Trophoblast cell (in vitro differentiated cells and primary cell): ENCODE measurements at regions not wholly inside any gene's neighbourhood (a gene's known extent, or its start where the extent isn't known, plus 50 kb on each side); places are given as distances from the start of the nearest gene placed in this dataset.

Experiments used
- DNase-seq, 2 donors: peaks; one replicate each; pipeline ENCODE4 v3.0.0-alpha.2; 2016
- H2AFZ ChIP-seq: 2 replicates; pipeline ENCODE4 v1.6.1; 2013; ENCODE audit warnings: low read length, moderate library complexity, mild to moderate bottlenecking; ENCODE audit not compliant: insufficient read depth, poor library complexity
- H2AK5ac ChIP-seq: 2 replicates; pipeline ENCODE4 v1.6.1; 2013; ENCODE audit warnings: mild to moderate bottlenecking, low read length
- H2BK120ac ChIP-seq: 2 replicates; pipeline ENCODE4 v1.6.1; 2013; ENCODE audit warnings: low read length, mild to moderate bottlenecking, moderate library complexity; ENCODE audit not compliant: insufficient read depth, poor library complexity
- H2BK12ac ChIP-seq: 2 replicates; pipeline ENCODE4 v1.6.1; 2013; ENCODE audit warnings: mild to moderate bottlenecking, low read length, moderate library complexity
- H2BK5ac ChIP-seq: 2 replicates; pipeline ENCODE4 v1.6.1; 2013; ENCODE audit warnings: low read length, low read depth, moderate library complexity, mild to moderate bottlenecking; ENCODE audit not compliant: poor library complexity
- H3K14ac ChIP-seq: 2 replicates; pipeline ENCODE4 v1.6.1; 2013; ENCODE audit warnings: mild to moderate bottlenecking, low read length
- H3K18ac ChIP-seq: 2 replicates; pipeline ENCODE4 v1.6.1; 2013; ENCODE audit warnings: mild to moderate bottlenecking, low read length
- H3K23ac ChIP-seq: 2 replicates; pipeline ENCODE4 v1.6.1; 2013; ENCODE audit warnings: low read length
- H3K27ac ChIP-seq: 2 replicates; pipeline ENCODE4 v1.5.1; 2013; ENCODE audit warnings: low read depth, mild to moderate bottlenecking, inconsistent platforms, low read length, moderate library complexity
- H3K27me3 ChIP-seq: 2 replicates; pipeline ENCODE4 v1.6.1; 2013; ENCODE audit warnings: inconsistent platforms, mild to moderate bottlenecking, low read length, moderate library complexity; ENCODE audit not compliant: insufficient read depth
- H3K36me3 ChIP-seq, 2 experiments: 1 replicate in 1 of 2; 2 replicates in 1 of 2; pipeline ENCODE4 v1.6.1; 2013; ENCODE audit warnings: low read length in 2 of 2, mild to moderate bottlenecking in 2 of 2, moderate library complexity in 1 of 2; ENCODE audit not compliant: insufficient read depth in 2 of 2, control insufficient read depth in 1 of 2
- H3K4ac ChIP-seq: 2 replicates; pipeline ENCODE4 v1.6.1; 2013; ENCODE audit warnings: low read depth, mild to moderate bottlenecking, low read length, moderate library complexity
- H3K4me1 ChIP-seq, 2 experiments: 1 replicate in 1 of 2; 2 replicates in 1 of 2; pipeline ENCODE4 v1.6.1; 2013; ENCODE audit warnings: low read length in 2 of 2, mild to moderate bottlenecking in 2 of 2, moderate library complexity in 1 of 2; ENCODE audit not compliant: insufficient read depth in 2 of 2, control insufficient read depth in 1 of 2
- H3K4me2 ChIP-seq: 2 replicates; pipeline ENCODE4 v1.6.1; 2013; ENCODE audit warnings: inconsistent platforms, mild to moderate bottlenecking, low read length, moderate library complexity
- H3K4me3 ChIP-seq: 2 replicates; pipeline ENCODE4 v1.5.1; 2013; ENCODE audit warnings: mild to moderate bottlenecking, low read depth, low read length, inconsistent platforms
- H3K79me1 ChIP-seq: one replicate; pipeline ENCODE4 v1.6.1; 2013; ENCODE audit warnings: low read length
- H3K79me2 ChIP-seq: 2 replicates; pipeline ENCODE4 v1.6.1; 2013; ENCODE audit warnings: low read length, mild to moderate bottlenecking; ENCODE audit not compliant: control insufficient read depth, insufficient read depth, poor library complexity
- H3K9ac ChIP-seq: 2 replicates; pipeline ENCODE4 v1.6.1; 2013; ENCODE audit warnings: mild to moderate bottlenecking, low read length
- H3K9me3 ChIP-seq: 2 replicates; pipeline ENCODE4 v1.6.1; 2013; ENCODE audit warnings: low read depth, mild to moderate bottlenecking, control low read depth, inconsistent platforms, low read length; ENCODE audit not compliant: insufficient read depth
- H4K12ac ChIP-seq: 2 replicates; pipeline ENCODE4 v1.6.1; 2013; ENCODE audit warnings: low read depth, mild to moderate bottlenecking, low read length, moderate library complexity
- H4K8ac ChIP-seq: 2 replicates; pipeline ENCODE4 v1.6.1; 2013; ENCODE audit warnings: low read depth, mild to moderate bottlenecking, low read length, moderate library complexity
- H4K91ac ChIP-seq: one replicate; pipeline ENCODE4 v1.6.1; 2013; ENCODE audit warnings: low read depth, mild to moderate bottlenecking, low read length, moderate library complexity
- WGBS: extraction: QIAGEN DNeasy Blood & Tissue Kit; methylation state at CpG from one replicate; pipeline ENCODE4 v1.1.7; 2013; ENCODE audit warnings: missing lambda C conversion rate; ENCODE audit not compliant: insufficient read length, insufficient coverage; ENCODE audit errors: extremely low coverage; 5-methylcytosine and 5-hydroxymethylcytosine counted together

GRCh38 chr2:121093692-121094091 is 191.3 kb downstream of the TFCP2L1 start:
- Histone ChIP-seq H4K8ac (no peak overlapping the region), H2BK120ac (no peak overlapping the region), H2AFZ (no peak overlapping the region), H3K27ac (no peak overlapping the region), H3K4me1 (no peaks in the 10 kb centered on the region), H3K23ac (no peak overlapping the region), H3K14ac (no peak overlapping the region), H4K12ac (no peak overlapping the region), H2BK12ac (no peak overlapping the region), H3K18ac (no peak overlapping the region), H3K4me3 (no peak overlapping the region), H3K9me3 (peaks cover 8% of the 10 kb centered on the region), H3K4ac (no peak overlapping the region), H3K36me3 (no peaks in the 10 kb centered on the region), H2AK5ac (no peak overlapping the region), H3K4me2 (no peak overlapping the region), H2BK5ac (no peak overlapping the region), H3K9ac (no peak overlapping the region), H3K79me1 (no peaks in the 10 kb centered on the region), H4K91ac (no peak overlapping the region), H3K79me2 (no peaks in the 10 kb centered on the region), H3K27me3 (no peaks in the 10 kb centered on the region)
- no CpG with 5 or more reads among the region's 2 CpGs for WGBS
- no peak for DNase-seq

- Histone ChIP-seq H3K9ac (no peak overlapping the region), H3K36me3 (no peaks in the 10 kb centered on the region), H3K4me2 (no peak overlapping the region), H4K91ac (no peak overlapping the region), H3K79me2 (no peaks in the 10 kb centered on the region), H2AFZ (no peak overlapping the region), H2BK5ac (no peak overlapping the region), H2AK5ac (no peak overlapping the region), H3K27ac (no peak overlapping the region), H2BK120ac (no peak overlapping the region), H4K12ac (no peak overlapping the region), H3K14ac (no peak overlapping the region), H4K8ac (no peak overlapping the region), H3K79me1 (no peaks in the 10 kb centered on the region), H3K23ac (no peak overlapping the region), H3K27me3 (no peaks in the 10 kb centered on the region), H2BK12ac (no peak overlapping the region), H3K9me3 (peaks cover 8% of the 10 kb centered on the region), H3K18ac (no peak overlapping the region), H3K4ac (no peak overlapping the region), H3K4me1 (no peaks in the 10 kb centered on the region), H3K4me3 (no peak overlapping the region)
- WGBS: no CpG with 5 or more reads among the region's 3 CpGs
- no peak for DNase-seq
These were observed 190.9 kb downstream of the TFCP2L1 start for GRCh38 chr2:121094101-121094500.

- Histone ChIP-seq H3K79me2 (no peaks in the 10 kb centered on the region), H2AK5ac (no peak overlapping the region), H3K14ac (no peak overlapping the region), H4K12ac (no peak overlapping the region), H2BK5ac (no peak overlapping the region), H4K91ac (no peak overlapping the region), H3K4me1 (no peaks in the 10 kb centered on the region), H2AFZ (no peak overlapping the region), H3K9me3 (peaks cover 8% of the 10 kb centered on the region), H3K4me3 (no peak overlapping the region), H3K4me2 (no peak overlapping the region), H3K36me3 (no peaks in the 10 kb centered on the region), H3K27me3 (no peaks in the 10 kb centered on the region), H2BK120ac (no peak overlapping the region), H2BK12ac (no peak overlapping the region), H3K18ac (no peak overlapping the region), H3K4ac (no peak overlapping the region), H3K23ac (no peak overlapping the region), H3K27ac (no peak overlapping the region), H3K9ac (no peak overlapping the region), H4K8ac (no peak overlapping the region), H3K79me1 (no peaks in the 10 kb centered on the region)
- DNase-seq: no peak
- no CpG with 5 or more reads among the region's 3 CpGs for WGBS
These were observed 190.2 kb downstream of the TFCP2L1 start for GRCh38 chr2:121094845-121095244.

- Histone ChIP-seq H4K91ac (no peak overlapping the region), H3K4ac (no peak overlapping the region), H3K4me3 (no peak overlapping the region), H2BK120ac (no peak overlapping the region), H4K8ac (no peak overlapping the region), H2BK5ac (no peak overlapping the region), H2AK5ac (no peak overlapping the region), H3K4me2 (no peak overlapping the region), H3K27me3 (no peaks in the 10 kb centered on the region), H2AFZ (no peak overlapping the region), H3K18ac (no peak overlapping the region), H3K79me1 (no peaks in the 10 kb centered on the region), H4K12ac (no peak overlapping the region), H3K36me3 (no peaks in the 10 kb centered on the region), H3K23ac (no peak overlapping the region), H3K4me1 (no peaks in the 10 kb centered on the region), H3K14ac (no peak overlapping the region), H3K9me3 (peaks cover 8% of the 10 kb centered on the region), H3K79me2 (no peaks in the 10 kb centered on the region), H3K9ac (no peak overlapping the region), H3K27ac (no peak overlapping the region), H2BK12ac (no peak overlapping the region)
- DNase-seq: peak; percentile 33 to 51
- WGBS: no CpG with 5 or more reads among the region's 19 CpGs
These were observed 189.5 kb downstream of the TFCP2L1 start for GRCh38 chr2:121095257-121096080.
